Osteoblast (primary cell): ENCODE measurements at regions not wholly inside any gene's neighbourhood (a gene's known extent, or its start where the extent isn't known, plus 50 kb on each side); places are given as distances from the start of the nearest gene placed in this dataset.

Source experiments
- DNase-seq: peaks from one replicate; pipeline ENCODE4 v3.0.0; 2011; ENCODE audit warnings: low spot score, mixed read lengths; ENCODE audit not compliant: insufficient read length; ENCODE audit errors: missing footprints
- H2AFZ ChIP-seq: 2 replicates; pipeline ENCODE4 v1.6.0; 2011; ENCODE audit warnings: mild to moderate bottlenecking, low read length
- H3K27ac ChIP-seq: 2 replicates; pipeline ENCODE4 v1.5.1; 2011; ENCODE audit warnings: mild to moderate bottlenecking, low read depth, low read length, moderate library complexity
- H3K27me3 ChIP-seq: 2 replicates; pipeline ENCODE4 v1.6.0; 2012; ENCODE audit warnings: mild to moderate bottlenecking, control low read depth, inconsistent platforms, low read length, moderate library complexity; ENCODE audit not compliant: insufficient read depth
- H3K36me3 ChIP-seq: 2 replicates; pipeline ENCODE4 v1.5.1; 2011; ENCODE audit warnings: mild to moderate bottlenecking, low read length, control low read depth, moderate library complexity; ENCODE audit not compliant: insufficient read depth
- H3K4me1 ChIP-seq: 2 replicates; pipeline ENCODE4 v1.5.1; 2011; ENCODE audit warnings: mild to moderate bottlenecking, low read length, control low read depth, moderate library complexity; ENCODE audit not compliant: insufficient read depth
- H3K4me2 ChIP-seq: 2 replicates; pipeline ENCODE4 v1.6.0; 2011; ENCODE audit warnings: mild to moderate bottlenecking, low read length; ENCODE audit not compliant: insufficient read depth
- H3K4me3 ChIP-seq: fragments of 200-600 bp; sonication (generic); 3 replicates; pipeline ENCODE4 v1.5.1; 2012; ENCODE audit warnings: mild to moderate bottlenecking, low read length, inconsistent platforms; ENCODE audit not compliant: insufficient read depth
- H3K79me2 ChIP-seq: 2 replicates; pipeline ENCODE4 v1.6.0; 2012; ENCODE audit warnings: mild to moderate bottlenecking, low read length, control low read depth, inconsistent platforms; ENCODE audit not compliant: insufficient read depth
- H3K9me3 ChIP-seq: 2 replicates; pipeline ENCODE4 v1.5.1; 2011; ENCODE audit warnings: low read depth, low read length, control low read depth
- H4K20me1 ChIP-seq: 2 replicates; pipeline ENCODE4 v1.6.0; 2012; ENCODE audit warnings: mild to moderate bottlenecking, low read length, control low read depth; ENCODE audit not compliant: insufficient read depth
- TF ChIP-seq, protein P1 (sequence below): IDR thresholded peaks from 2 replicates; pipeline ENCODE4 v1.5.1; 2011; ENCODE audit warnings: mild to moderate bottlenecking, low read depth, low read length, moderate library complexity; ENCODE audit errors: extremely low read depth

DNA sequence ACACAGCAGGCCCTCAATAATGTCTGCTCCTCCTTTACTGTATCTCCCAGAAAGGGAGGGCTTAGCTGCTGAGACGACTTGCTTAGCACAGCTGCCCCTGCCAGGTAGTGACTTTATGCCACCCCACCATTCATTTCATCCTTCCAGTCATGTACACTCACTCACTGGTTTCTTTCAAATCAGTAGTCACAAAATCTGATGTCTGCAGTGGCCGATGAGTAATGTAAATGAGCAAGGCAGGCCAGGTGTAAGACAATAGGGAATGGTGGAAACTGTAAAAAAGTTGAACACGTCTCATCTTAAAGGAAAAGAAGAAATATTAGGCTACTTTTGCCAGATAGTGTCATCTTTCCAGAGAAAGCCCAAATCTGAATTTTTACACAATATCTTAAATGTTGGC, 207.6 kb upstream of the PRICKLE2 start:
- Histone ChIP-seq H4K20me1 (no peaks in the 10 kb centered on the region), H3K27ac (no peak overlapping the region), H3K4me2 (no peak overlapping the region), H3K27me3 (peaks cover 8% of the 10 kb centered on the region), H3K36me3 (no peaks in the 10 kb centered on the region), H3K9me3 (peaks cover 2% of the 10 kb centered on the region), H2AFZ (no peak overlapping the region), H3K4me1 (no peaks in the 10 kb centered on the region), H3K4me3 (no peak overlapping the region), H3K79me2 (no peaks in the 10 kb centered on the region)
- TF ChIP-seq, protein P1, sequence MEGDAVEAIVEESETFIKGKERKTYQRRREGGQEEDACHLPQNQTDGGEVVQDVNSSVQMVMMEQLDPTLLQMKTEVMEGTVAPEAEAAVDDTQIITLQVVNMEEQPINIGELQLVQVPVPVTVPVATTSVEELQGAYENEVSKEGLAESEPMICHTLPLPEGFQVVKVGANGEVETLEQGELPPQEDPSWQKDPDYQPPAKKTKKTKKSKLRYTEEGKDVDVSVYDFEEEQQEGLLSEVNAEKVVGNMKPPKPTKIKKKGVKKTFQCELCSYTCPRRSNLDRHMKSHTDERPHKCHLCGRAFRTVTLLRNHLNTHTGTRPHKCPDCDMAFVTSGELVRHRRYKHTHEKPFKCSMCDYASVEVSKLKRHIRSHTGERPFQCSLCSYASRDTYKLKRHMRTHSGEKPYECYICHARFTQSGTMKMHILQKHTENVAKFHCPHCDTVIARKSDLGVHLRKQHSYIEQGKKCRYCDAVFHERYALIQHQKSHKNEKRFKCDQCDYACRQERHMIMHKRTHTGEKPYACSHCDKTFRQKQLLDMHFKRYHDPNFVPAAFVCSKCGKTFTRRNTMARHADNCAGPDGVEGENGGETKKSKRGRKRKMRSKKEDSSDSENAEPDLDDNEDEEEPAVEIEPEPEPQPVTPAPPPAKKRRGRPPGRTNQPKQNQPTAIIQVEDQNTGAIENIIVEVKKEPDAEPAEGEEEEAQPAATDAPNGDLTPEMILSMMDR, result no peak
- no peak for DNase-seq

DNA sequence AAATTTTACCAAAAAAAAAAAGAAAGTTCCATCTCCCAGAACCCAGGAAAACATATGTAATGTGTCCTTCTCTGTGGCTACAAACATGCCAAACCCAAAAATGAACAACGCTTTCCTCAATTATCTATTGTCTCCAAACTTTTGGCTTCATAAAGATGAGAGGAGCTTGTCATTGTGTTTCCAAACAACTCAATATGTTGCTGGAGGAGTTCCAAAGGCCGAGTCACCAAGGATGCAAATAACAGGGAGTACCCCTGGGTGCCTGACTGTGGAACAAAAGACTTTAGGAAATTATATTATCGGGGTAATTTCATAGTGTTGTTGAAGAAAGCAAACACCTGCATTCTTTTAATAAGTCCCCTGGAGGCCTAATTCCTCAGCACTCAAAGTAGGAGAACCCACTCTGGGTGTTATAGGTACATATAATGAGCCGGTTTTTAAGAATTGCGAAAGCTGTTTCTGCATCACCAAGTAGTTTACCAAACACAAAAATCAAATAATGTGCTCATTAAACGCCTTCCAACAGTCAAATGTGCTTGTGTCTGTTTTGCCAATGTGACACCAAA, 206.3 kb upstream of the PRICKLE2 start:
- Histone ChIP-seq H3K9me3 (peaks cover 2% of the 10 kb centered on the region), H4K20me1 (no peaks in the 10 kb centered on the region), H3K27me3 (peaks cover 8% of the 10 kb centered on the region), H3K36me3 (no peaks in the 10 kb centered on the region), H3K4me2 (no peak overlapping the region), H3K4me1 (no peaks in the 10 kb centered on the region), H2AFZ (no peak overlapping the region), H3K79me2 (no peaks in the 10 kb centered on the region), H3K27ac (no peak overlapping the region), H3K4me3 (no peak overlapping the region)
- TF ChIP-seq, protein P1, result no peak
- no peak for DNase-seq

DNA sequence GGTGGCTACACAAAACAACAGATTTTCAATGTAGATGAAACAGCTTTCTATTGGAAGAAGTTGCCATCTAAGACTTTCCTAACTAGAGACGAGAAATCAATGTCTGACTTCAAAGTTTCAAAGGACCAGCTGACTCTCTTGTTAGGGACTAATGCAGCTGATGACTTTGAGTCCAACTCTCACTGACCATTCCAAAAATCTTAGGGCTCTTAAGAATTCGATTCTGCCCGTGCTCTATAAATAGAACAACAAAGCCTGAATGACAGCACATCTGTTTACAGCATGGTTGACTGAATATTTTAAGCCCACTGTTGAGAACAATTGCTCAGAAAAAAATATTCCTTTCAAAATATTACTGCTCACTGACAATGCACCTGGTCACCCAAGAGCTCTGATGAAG, 202.4 kb upstream of the PRICKLE2 start:
- TF ChIP-seq, protein P1, result no peak
- H3K9me3 ChIP-seq, result peaks cover 2% of the 10 kb centered on the region
- no peak for DNase-seq
- no peaks in the 10 kb centered on the region for H3K79me2 ChIP-seq
- no peaks in the 10 kb centered on the region for H3K36me3 ChIP-seq
- no peak overlapping the region for H3K27ac ChIP-seq
- no peak overlapping the region for H3K4me3 ChIP-seq
- H3K4me1 ChIP-seq, result no peaks in the 10 kb centered on the region
- H3K27me3 ChIP-seq, result peaks cover 11% of the 10 kb centered on the region
- H2AFZ ChIP-seq, result no peak overlapping the region
- H4K20me1 ChIP-seq, result no peaks in the 10 kb centered on the region
- no peak overlapping the region for H3K4me2 ChIP-seq

DNA sequence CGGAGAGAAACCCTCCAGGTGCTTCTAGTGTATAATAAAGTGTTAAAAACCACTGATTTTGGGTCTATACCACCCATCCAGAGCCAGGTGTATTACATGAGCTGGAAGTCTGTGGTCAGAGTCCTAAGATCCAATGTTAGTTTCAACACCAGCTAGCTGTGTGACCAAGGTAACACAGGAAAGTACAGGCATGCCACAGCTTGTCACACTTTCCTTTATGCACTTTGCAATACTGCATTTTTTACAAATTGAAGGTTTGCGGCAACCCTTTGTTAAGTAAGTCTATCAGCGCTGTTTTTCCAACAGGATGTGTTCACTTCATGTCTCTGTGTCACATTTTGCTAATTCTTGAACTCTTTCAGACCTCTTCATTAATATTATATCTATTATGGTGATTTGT, 201.3 kb upstream of the PRICKLE2 start:
- H3K27ac ChIP-seq, result no peak overlapping the region
- H3K36me3 ChIP-seq, result no peaks in the 10 kb centered on the region
- no peak overlapping the region for H3K4me2 ChIP-seq
- H2AFZ ChIP-seq, result no peak overlapping the region
- TF ChIP-seq, protein P1, result no peak
- no peaks in the 10 kb centered on the region for H4K20me1 ChIP-seq
- no peaks in the 10 kb centered on the region for H3K79me2 ChIP-seq
- H3K4me1 ChIP-seq, result no peaks in the 10 kb centered on the region
- H3K9me3 ChIP-seq, result peaks cover 2% of the 10 kb centered on the region
- H3K4me3 ChIP-seq, result no peak overlapping the region
- DNase-seq, result no peak
- H3K27me3 ChIP-seq, result peaks cover 11% of the 10 kb centered on the region
